OCI-LY7 (cell line): ENCODE measurements at regions not wholly inside any gene's neighbourhood (a gene's known extent, or its start where the extent isn't known, plus 50 kb on each side); places are given as distances from the start of the nearest gene placed in this dataset.

ENCODE experiments used
- BruUV-seq: library from RNA; stranded (reverse); fragments of 400-500 nt; replicated peaks from 2 replicates; lab custom pipeline; 2021; lab: Mats Ljungman, UMichigan
- CTCF ChIA-PET: fragments of 300-600 bp; sonication (Branson Sonifier 250); formaldehyde crosslinking; loops from one replicate; lab custom pipeline; 2022; ENCODE audit warnings: antibody characterized with exemption; ENCODE audit not compliant: unreplicated experiment; lab: Charles Lee
- POLR2A ChIA-PET: fragments of 300-600 bp; sonication (Branson Sonifier 250); formaldehyde crosslinking; loops from one replicate; lab custom pipeline; 2022; ENCODE audit warnings: antibody characterized with exemption; lab: Charles Lee
- DNase-seq: peaks from one replicate; pipeline ENCODE4 v3.0.0-alpha.2; 2015; ENCODE audit warnings: low spot score
- H2AFZ ChIP-seq: fragments of 200-600 bp; sonication (generic), shearing (Covaris generic); 2 replicates; pipeline ENCODE4 v1.6.1; 2014; ENCODE audit warnings: mild to moderate bottlenecking, antibody characterized with exemption, low read length, moderate library complexity
- H3K27ac ChIP-seq: fragments of 200-600 bp; sonication (generic); 2 replicates; pipeline ENCODE4 v1.5.1; 2014; ENCODE audit warnings: mixed run types, low read depth, mild to moderate bottlenecking, moderate library complexity, low read length, inconsistent platforms; ENCODE audit not compliant: poor library complexity, severe bottlenecking
- H3K36me3 ChIP-seq: fragments of 200-600 bp; sonication (generic); 2 replicates; pipeline ENCODE4 v1.6.1; 2014; ENCODE audit warnings: mild to moderate bottlenecking, antibody characterized with exemption, low read length, moderate library complexity, mixed read lengths; ENCODE audit not compliant: insufficient read depth
- H3K4me1 ChIP-seq: fragments of 200-600 bp; sonication (generic); 2 replicates; pipeline ENCODE4 v1.5.1; 2014; ENCODE audit warnings: mild to moderate bottlenecking, low read length; ENCODE audit not compliant: insufficient read depth, poor library complexity, severe bottlenecking
- H3K4me2 ChIP-seq: fragments of 200-600 bp; sonication (generic); 2 replicates; pipeline ENCODE4 v1.6.1; 2014; ENCODE audit warnings: mild to moderate bottlenecking, low read length
- H3K4me3 ChIP-seq: fragments of 200-600 bp; sonication (generic); 2 replicates; pipeline ENCODE4 v1.5.1; 2014; ENCODE audit warnings: mild to moderate bottlenecking, low read depth, low read length; ENCODE audit not compliant: poor library complexity, severe bottlenecking
- H3K79me2 ChIP-seq: fragments of 200-600 bp; sonication (generic); 2 replicates; pipeline ENCODE4 v1.6.1; 2016; ENCODE audit warnings: low read depth, mild to moderate bottlenecking, low read length, moderate library complexity, mixed read lengths; ENCODE audit not compliant: insufficient read depth
- H3K9me2 ChIP-seq: fragments of 200-600 bp; sonication (generic); 2 replicates; pipeline ENCODE4 v1.6.1; 2016; ENCODE audit warnings: mild to moderate bottlenecking, low read length, mixed read lengths; ENCODE audit not compliant: insufficient read depth
- H3K9me3 ChIP-seq: fragments of 200-600 bp; sonication (generic); 2 replicates; pipeline ENCODE4 v1.6.1; 2014; ENCODE audit warnings: mild to moderate bottlenecking, mixed run types, low read length, mixed read lengths
- H4K20me1 ChIP-seq: fragments of 200-600 bp; sonication (generic); 2 replicates; pipeline ENCODE4 v1.6.1; 2014; ENCODE audit warnings: mild to moderate bottlenecking, antibody characterized with exemption, low read length, moderate library complexity, mixed read lengths; ENCODE audit not compliant: insufficient read depth
- EZH2phosphoT487 ChIP-seq: fragments of 200-600 bp; sonication (generic); IDR thresholded peaks from 2 replicates; pipeline ENCODE4 v1.6.1; 2018; ENCODE audit warnings: low read depth, borderline replicate concordance, mild to moderate bottlenecking, mixed run types, antibody characterized with exemption, low read length, moderate library complexity, mixed read lengths
- intact Hi-C: fragments of 100-400 bp; cut with micrococcal nuclease; formaldehyde crosslinking; loops from one replicate; pipeline ENCODE4 v1.10.0; 2022; ENCODE audit not compliant: unreplicated experiment
- TF ChIP-seq, protein P1 (sequence below): fragments of 200-600 bp; sonication (generic); conservative IDR thresholded peaks from 2 replicates; pipeline ENCODE4 v1.5.1; 2014; ENCODE audit warnings: mild to moderate bottlenecking, antibody characterized with exemption, low read length, moderate library complexity, mixed read lengths

GRCh38 chrX:479273-479981, 92.7 kb upstream of the PPP2R3B start:
- no peak overlapping the region for H2AFZ ChIP-seq
- H4K20me1 ChIP-seq, result no peaks in the 10 kb centered on the region
- no peaks in the 10 kb centered on the region for H3K4me1 ChIP-seq
- no peak for DNase-seq
- H3K4me2 ChIP-seq, result no peak overlapping the region
- H3K4me3 ChIP-seq, result no peak overlapping the region
- no TSS peak for BruUV-seq
- H3K79me2 ChIP-seq, result no peaks in the 10 kb centered on the region
- no peaks in the 10 kb centered on the region for H3K9me3 ChIP-seq
- no peaks in the 10 kb centered on the region for H3K36me3 ChIP-seq
- POLR2A ChIA-PET, result no interaction called here
- TF ChIP-seq EZH2phosphoT487, result no peak
- TF ChIP-seq, protein P1, sequence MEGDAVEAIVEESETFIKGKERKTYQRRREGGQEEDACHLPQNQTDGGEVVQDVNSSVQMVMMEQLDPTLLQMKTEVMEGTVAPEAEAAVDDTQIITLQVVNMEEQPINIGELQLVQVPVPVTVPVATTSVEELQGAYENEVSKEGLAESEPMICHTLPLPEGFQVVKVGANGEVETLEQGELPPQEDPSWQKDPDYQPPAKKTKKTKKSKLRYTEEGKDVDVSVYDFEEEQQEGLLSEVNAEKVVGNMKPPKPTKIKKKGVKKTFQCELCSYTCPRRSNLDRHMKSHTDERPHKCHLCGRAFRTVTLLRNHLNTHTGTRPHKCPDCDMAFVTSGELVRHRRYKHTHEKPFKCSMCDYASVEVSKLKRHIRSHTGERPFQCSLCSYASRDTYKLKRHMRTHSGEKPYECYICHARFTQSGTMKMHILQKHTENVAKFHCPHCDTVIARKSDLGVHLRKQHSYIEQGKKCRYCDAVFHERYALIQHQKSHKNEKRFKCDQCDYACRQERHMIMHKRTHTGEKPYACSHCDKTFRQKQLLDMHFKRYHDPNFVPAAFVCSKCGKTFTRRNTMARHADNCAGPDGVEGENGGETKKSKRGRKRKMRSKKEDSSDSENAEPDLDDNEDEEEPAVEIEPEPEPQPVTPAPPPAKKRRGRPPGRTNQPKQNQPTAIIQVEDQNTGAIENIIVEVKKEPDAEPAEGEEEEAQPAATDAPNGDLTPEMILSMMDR, result no peak
- no peak overlapping the region for H3K27ac ChIP-seq
- intact Hi-C loops, result no loop called here
- H3K9me2 ChIP-seq, result no peaks in the 10 kb centered on the region
- CTCF ChIA-PET, result no interaction called here

DNA sequence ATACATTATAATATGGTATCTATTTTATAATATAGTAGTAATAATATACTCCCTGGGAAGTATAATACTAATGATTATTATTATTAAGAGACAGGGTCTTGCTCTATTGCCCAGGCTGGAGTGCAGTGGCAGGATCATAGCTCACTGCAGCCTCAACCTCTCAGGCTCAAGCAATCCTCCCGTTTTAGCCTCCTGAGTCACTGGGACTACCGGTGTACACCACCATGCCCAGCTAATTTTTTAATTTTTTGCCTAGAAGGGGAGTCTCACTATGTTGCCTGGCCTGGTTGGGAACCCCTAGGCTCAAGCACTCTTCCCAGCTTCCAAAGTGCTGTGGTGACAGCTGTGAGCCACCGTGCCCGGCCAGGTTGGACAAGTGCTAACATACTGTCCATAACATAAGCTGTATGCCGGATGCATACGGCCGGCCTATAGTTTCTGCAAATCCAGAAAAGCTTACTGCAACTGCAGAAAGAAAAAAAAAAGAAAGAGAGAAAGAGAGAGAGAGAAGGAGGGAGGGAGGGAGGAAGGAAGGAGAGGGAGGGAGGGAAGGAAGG, 94.2 kb upstream of the PPP2R3B start:
- no peaks in the 10 kb centered on the region for H3K9me2 ChIP-seq
- H3K36me3 ChIP-seq, result no peaks in the 10 kb centered on the region
- no peaks in the 10 kb centered on the region for H3K79me2 ChIP-seq
- no peak overlapping the region for H3K4me2 ChIP-seq
- H3K27ac ChIP-seq, result no peak overlapping the region
- intact Hi-C loops, result no loop called here
- ChIA-PET POLR2A (no interaction called here), CTCF (no interaction called here)
- H4K20me1 ChIP-seq, result no peaks in the 10 kb centered on the region
- no peaks in the 10 kb centered on the region for H3K4me1 ChIP-seq
- H3K4me3 ChIP-seq, result no peak overlapping the region
- no TSS peak for BruUV-seq
- no peaks in the 10 kb centered on the region for H3K9me3 ChIP-seq
- no peak for TF ChIP-seq EZH2phosphoT487
- TF ChIP-seq, protein P1, result no peak
- no peak for DNase-seq
- no peak overlapping the region for H2AFZ ChIP-seq

- intact Hi-C loops, result no loop called here
- no peak overlapping the region for H3K4me2 ChIP-seq
- POLR2A ChIA-PET, result no interaction called here
- H3K9me3 ChIP-seq, result peaks cover 5% of the 10 kb centered on the region; the same call in 1 of the 2 replicates
- no peaks in the 10 kb centered on the region for H4K20me1 ChIP-seq
- CTCF ChIA-PET, result no interaction called here
- no peak overlapping the region for H2AFZ ChIP-seq
- no peak for TF ChIP-seq EZH2phosphoT487
- TF ChIP-seq, protein P1, result no peak
- no peaks in the 10 kb centered on the region for H3K79me2 ChIP-seq
- no peak for DNase-seq
- no peaks in the 10 kb centered on the region for H3K36me3 ChIP-seq
- no peak overlapping the region for H3K27ac ChIP-seq
- H3K4me1 ChIP-seq, result no peaks in the 10 kb centered on the region
- H3K9me2 ChIP-seq, result no peaks in the 10 kb centered on the region
- BruUV-seq, result no TSS peak
- H3K4me3 ChIP-seq, result no peak overlapping the region
Measured at GRCh38 chrX:482192-482701, 95.5 kb upstream of the PPP2R3B start.
